HG03469 (cell line): ENCODE measurements at regions not wholly inside any gene's neighbourhood (a gene's known extent, or its start where the extent isn't known, plus 50 kb on each side); places are given as distances from the start of the nearest gene placed in this dataset.
A peak's percentile ranks its signal among the peaks of the same experiment; 100 is the strongest.

ENCODE experiments used
- ATAC-seq: cut with Tn5 transposase; IDR thresholded peaks from one replicate; pipeline ENCODE4 v1.9.1; 2021; ENCODE audit warnings: mild to moderate bottlenecking, moderate library complexity, moderate number of reproducible peaks; ENCODE audit not compliant: unreplicated experiment

GRCh38 chr14:65348137-65348536 is 64.4 kb upstream of the FUT8 start:
- ATAC-seq, result no peak

- ATAC-seq, result no peak
Measured at GRCh38 chr14:65349100-65349499, 63.4 kb upstream of the FUT8 start.

GRCh38 chr14:65351493-65352194 is 60.9 kb upstream of the FUT8 start:
- peak; percentile 46 for ATAC-seq

- no peak for ATAC-seq
Measured at GRCh38 chr14:65352964-65353530, 59.5 kb upstream of the FUT8 start.

- no peak for ATAC-seq
Measured at GRCh38 chr14:65354131-65354530, 58.4 kb upstream of the FUT8 start.

GRCh38 chr14:65354715-65355114 is 57.8 kb upstream of the FUT8 start:
- ATAC-seq, result no peak

- no peak for ATAC-seq
Measured at GRCh38 chr14:65356327-65356836, 56.1 kb upstream of the FUT8 start.

- ATAC-seq, result no peak
Measured at GRCh38 chr14:65357113-65357512, 55.4 kb upstream of the FUT8 start.

GRCh38 chr14:65357689-65358088 is 54.8 kb upstream of the FUT8 start:
- ATAC-seq, result no peak

- ATAC-seq, result no peak
Measured at GRCh38 chr14:65359503-65359902, 53.0 kb upstream of the FUT8 start.

- no peak for ATAC-seq
Measured at GRCh38 chr14:65360144-65360784, 52.3 kb upstream of the FUT8 start.

- no peak for ATAC-seq
Measured at GRCh38 chr14:65361920-65362319, 50.6 kb upstream of the FUT8 start.
